ENCODE measurements at regions not wholly inside any gene's neighbourhood (a gene's known extent, or its start where the extent isn't known, plus 50 kb on each side); places are given as distances from the start of the nearest gene placed in this dataset.

DNA sequence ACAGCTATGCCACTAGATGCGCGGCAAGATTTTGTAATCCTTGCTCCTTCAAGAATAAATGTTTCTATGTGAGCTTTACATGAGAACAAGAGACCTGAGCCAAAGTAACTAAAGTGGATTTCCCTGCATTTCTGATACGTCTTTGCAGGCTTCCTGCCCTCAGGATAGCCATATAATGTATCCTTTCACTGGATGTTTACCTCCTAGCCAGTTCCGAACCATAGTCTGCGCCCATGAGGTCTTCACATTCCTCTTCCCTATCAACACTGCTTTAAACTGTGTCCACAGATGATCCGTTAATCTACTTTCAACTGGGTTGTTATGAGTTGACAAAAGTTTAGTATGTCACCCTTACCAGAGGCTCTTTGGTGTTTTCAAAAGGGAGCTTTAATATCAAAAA, 1889.1 kb upstream of the AGA start:
- TF ChIP-seq POLR2AphosphoS5 (IDR thresholded peaks at IDR 0.05; ENCODE audit: borderline replicate concordance, low read depth, low read length), result no peak
- TF ChIP-seq EZH2 (IDR thresholded peaks at IDR 0.05), result no peak
- no peak for TF ChIP-seq FOXP2 (optimal IDR thresholded peaks at IDR 0.05; ENCODE audit: control extremely low read depth, extremely low read length, insufficient read depth)
